AG09319 (cell line): ENCODE measurements at regions not wholly inside any gene's neighbourhood (a gene's known extent, or its start where the extent isn't known, plus 50 kb on each side); places are given as distances from the start of the nearest gene placed in this dataset.

ENCODE experiments used
- DNase-seq: peaks from one replicate; pipeline ENCODE4 v3.0.0-alpha.2; 2010; ENCODE audit warnings: low read depth; ENCODE audit errors: extremely low read depth
- TF ChIP-seq, protein P1 (sequence below): IDR thresholded peaks from 2 replicates; pipeline ENCODE4 v1.5.1; 2011; ENCODE audit warnings: low read depth, mild to moderate bottlenecking, inconsistent platforms, low read length, moderate library complexity

DNA sequence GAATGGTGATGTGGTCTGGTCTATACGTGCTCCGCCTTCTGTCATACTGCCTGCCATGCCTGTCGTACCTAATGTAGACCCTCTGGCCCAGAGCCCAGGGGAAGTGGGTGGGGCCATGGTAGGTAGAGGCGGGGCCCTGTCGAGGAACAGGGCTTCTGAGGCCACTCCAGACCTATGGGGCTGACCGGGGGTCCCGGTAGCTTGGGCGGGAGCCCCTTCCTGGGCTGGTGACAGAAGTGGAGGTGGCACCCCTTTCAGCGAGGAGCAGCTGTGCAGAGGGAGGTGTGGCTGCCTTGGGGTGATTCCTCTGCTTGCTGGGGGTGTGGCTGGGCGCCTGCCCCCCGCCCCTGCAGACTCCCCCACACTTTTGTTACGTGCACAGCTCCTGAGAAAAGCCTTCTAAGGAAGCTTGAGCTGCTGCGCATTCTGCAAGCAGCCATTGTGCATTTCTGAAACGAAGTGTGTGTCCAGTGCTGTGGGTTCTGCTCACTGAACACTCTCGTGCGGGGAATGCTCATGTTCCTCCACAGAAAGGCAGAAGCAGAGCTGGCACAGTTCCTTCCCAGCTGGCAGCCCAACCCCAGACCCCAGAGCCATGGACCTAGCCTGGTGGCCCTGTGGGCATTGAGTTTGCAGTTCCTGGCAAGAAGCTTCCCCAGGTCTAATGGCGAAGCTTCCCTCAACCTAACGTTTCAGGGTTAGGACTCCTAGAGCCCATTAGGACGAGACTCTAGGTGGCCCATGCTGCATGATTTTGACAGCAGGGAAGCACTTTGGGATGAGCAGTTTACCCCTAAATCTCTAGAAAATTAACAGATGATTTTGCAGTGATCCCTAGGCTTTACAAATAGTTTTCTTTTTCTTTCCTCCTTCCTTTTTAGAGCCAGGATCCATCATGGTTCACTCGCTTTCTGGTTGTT is 72.7 kb upstream of the HGFAC start:
- DNase-seq, result no peak
- TF ChIP-seq, protein P1, sequence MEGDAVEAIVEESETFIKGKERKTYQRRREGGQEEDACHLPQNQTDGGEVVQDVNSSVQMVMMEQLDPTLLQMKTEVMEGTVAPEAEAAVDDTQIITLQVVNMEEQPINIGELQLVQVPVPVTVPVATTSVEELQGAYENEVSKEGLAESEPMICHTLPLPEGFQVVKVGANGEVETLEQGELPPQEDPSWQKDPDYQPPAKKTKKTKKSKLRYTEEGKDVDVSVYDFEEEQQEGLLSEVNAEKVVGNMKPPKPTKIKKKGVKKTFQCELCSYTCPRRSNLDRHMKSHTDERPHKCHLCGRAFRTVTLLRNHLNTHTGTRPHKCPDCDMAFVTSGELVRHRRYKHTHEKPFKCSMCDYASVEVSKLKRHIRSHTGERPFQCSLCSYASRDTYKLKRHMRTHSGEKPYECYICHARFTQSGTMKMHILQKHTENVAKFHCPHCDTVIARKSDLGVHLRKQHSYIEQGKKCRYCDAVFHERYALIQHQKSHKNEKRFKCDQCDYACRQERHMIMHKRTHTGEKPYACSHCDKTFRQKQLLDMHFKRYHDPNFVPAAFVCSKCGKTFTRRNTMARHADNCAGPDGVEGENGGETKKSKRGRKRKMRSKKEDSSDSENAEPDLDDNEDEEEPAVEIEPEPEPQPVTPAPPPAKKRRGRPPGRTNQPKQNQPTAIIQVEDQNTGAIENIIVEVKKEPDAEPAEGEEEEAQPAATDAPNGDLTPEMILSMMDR, result no peak

DNA sequence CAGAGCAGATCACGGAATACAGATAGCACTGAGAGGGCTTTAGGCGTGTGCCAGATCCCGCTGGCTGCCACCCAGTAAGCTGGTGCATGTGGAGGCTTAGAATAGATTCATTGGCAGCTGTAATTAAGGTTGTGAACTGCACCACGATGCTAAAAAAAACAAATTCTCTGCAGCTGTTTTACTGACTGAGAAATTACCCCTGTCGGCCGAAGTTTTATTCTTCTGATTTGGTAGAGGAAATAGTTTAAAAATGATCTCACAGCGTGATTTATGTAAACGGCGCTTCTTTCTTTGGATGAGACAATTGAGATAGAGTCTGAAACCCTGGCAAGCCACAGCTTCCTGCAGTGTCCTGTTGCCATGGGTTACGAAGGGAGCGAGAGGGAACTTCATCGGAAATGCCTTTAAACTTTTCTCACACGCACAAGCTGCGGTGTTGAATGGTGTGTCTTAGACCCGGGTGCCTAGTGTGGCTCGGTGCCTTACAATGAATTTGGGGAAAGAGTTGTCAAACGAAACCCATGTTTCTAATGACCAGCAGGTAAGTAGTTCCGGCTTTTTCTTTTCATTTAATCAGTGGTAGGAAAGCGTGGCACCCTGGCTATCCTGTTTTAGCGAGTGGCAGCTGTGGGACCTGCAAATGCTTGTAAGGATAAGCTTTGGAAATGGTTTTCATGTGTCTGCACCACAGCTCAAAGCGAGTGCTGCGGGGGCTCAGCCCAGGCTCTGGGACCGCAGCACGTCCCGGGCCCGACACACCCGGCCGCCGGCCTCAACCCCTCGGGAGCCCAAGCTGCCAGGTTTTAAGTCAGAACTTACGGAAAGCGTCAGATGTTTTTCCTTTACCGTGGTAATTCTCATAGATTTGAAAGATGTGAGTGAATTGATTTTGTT is 71.7 kb upstream of the HGFAC start:
- TF ChIP-seq, protein P1, result no peak
- peak; percentile 62 for DNase-seq

DNA sequence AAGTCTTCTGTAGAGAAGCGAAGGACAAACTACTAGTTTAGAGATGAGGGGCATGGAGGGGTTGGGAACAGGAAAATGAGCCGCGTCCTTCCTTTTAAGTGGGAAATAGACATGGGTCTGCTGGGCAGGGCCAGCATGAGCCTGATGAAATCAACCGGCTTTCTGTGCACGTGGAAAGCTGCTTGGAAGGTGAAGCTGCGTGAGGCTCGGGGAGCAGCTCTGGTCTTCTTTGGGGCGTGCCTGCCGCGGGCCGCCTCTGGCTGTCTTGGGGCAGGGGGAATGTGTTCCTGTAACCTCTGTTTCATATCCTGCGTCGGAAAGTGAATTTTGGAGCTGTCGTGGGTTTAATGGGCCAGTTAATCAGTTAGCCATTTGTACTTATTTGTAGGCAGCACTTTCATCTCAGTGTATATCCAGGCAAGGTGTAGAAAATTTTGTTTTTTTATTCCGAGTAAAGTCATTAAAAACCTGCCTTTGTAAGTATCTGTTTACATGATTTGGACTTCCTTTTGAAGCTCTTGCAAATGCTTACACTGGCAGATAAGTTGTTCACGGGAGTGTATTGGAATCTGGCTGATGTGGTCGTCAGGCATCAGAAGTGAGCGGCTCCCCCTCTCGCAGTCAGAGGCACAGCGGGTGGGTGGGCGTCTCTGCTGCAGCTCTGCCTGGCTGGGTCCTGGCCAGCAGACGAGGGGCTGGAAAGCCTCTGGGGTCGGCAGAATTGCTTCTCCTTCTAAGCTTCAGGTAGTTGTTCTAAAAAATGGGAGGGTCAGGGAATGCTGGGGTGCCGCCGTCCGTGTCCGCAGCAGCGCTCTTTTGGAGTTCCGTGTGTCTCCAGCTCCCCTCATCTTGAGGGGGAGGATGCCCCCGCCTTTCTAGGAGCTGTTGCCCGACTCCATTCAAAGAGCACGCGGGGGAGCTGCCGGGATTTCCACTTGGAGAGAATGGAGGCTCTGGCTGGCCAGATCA is 70.5 kb upstream of the HGFAC start:
- TF ChIP-seq, protein P1, result no peak

GRCh38 chr4:3372264-3372932 is 69.4 kb upstream of the HGFAC start:
- TF ChIP-seq, protein P1, result no peak
- DNase-seq, result no peak

More for the DNA sequence above, 70.5 kb upstream of the HGFAC start:
- no peak for DNase-seq

GRCh38 chr4:3372933-3373465 is 68.8 kb upstream of the HGFAC start:
- no peak for DNase-seq
- TF ChIP-seq, protein P1, result no peak

GRCh38 chr4:3373468-3373867 is 68.3 kb upstream of the HGFAC start:
- TF ChIP-seq, protein P1, result no peak
- DNase-seq, result no peak
